Effector memory CD4-positive, alpha-beta T cell (primary cell): ENCODE measurements at regions not wholly inside any gene's neighbourhood (a gene's known extent, or its start where the extent isn't known, plus 50 kb on each side); places are given as distances from the start of the nearest gene placed in this dataset.

Experiments
- DNase-seq, 3 donors: peaks; one replicate each; pipeline ENCODE4 v3.0.0-alpha.2; 2020
- H3K27ac ChIP-seq: 2 replicates; pipeline ENCODE4 v1.7.0; 2013; ENCODE audit warnings: mild to moderate bottlenecking, low read length, moderate library complexity; ENCODE audit not compliant: insufficient read depth, poor library complexity, severe bottlenecking
- H3K27me3 ChIP-seq: replicated peaks from 2 replicates; pipeline ENCODE4 v1.7.0; 2013; ENCODE audit warnings: mild to moderate bottlenecking, low read length; ENCODE audit not compliant: insufficient read depth, control insufficient read depth, poor library complexity, severe bottlenecking
- H3K36me3 ChIP-seq: 2 replicates; pipeline ENCODE4 v1.7.0; 2013; ENCODE audit warnings: mild to moderate bottlenecking, low read length, moderate library complexity; ENCODE audit not compliant: control insufficient read depth, insufficient read depth
- H3K4me1 ChIP-seq: 2 replicates; pipeline ENCODE4 v1.7.0; 2013; ENCODE audit warnings: low read length, mild to moderate bottlenecking; ENCODE audit not compliant: control insufficient read depth, insufficient read depth, poor library complexity, severe bottlenecking
- H3K4me3 ChIP-seq: 2 replicates; pipeline ENCODE4 v1.7.0; 2013; ENCODE audit warnings: low read length, low read depth, mild to moderate bottlenecking; ENCODE audit not compliant: insufficient read depth, poor library complexity, severe bottlenecking
- H3K9me3 ChIP-seq: 2 replicates; pipeline ENCODE4 v1.7.0; 2013; ENCODE audit warnings: mild to moderate bottlenecking, low read length, moderate library complexity; ENCODE audit not compliant: control insufficient read depth

GRCh38 chr6:156451088-156451487 lies 326.1 kb upstream of the ARID1B start:
- H3K4me1 ChIP-seq, result no peaks in the 10 kb centered on the region
- H3K4me3 ChIP-seq, result no peak overlapping the region
- H3K36me3 ChIP-seq, result no peaks in the 10 kb centered on the region
- DNase-seq, result no peak
- H3K27ac ChIP-seq, result no peak overlapping the region
- H3K27me3 ChIP-seq, result no peaks in the 10 kb centered on the region
- no peaks in the 10 kb centered on the region for H3K9me3 ChIP-seq

- no peak for DNase-seq
- Histone ChIP-seq H3K4me1 (no peaks in the 10 kb centered on the region), H3K27me3 (no peaks in the 10 kb centered on the region), H3K4me3 (no peak overlapping the region), H3K9me3 (no peaks in the 10 kb centered on the region), H3K36me3 (no peaks in the 10 kb centered on the region), H3K27ac (no peak overlapping the region)
Measured at GRCh38 chr6:156450421-156450820, 326.8 kb upstream of the ARID1B start.

GRCh38 chr6:156449569-156449968 lies 327.6 kb upstream of the ARID1B start:
- Histone ChIP-seq H3K27me3 (no peaks in the 10 kb centered on the region), H3K36me3 (no peaks in the 10 kb centered on the region), H3K27ac (no peak overlapping the region), H3K4me1 (no peaks in the 10 kb centered on the region), H3K9me3 (no peaks in the 10 kb centered on the region), H3K4me3 (no peak overlapping the region)
- DNase-seq, result no peak

- H3K4me3 ChIP-seq, result no peak overlapping the region
- no peaks in the 10 kb centered on the region for H3K4me1 ChIP-seq
- H3K9me3 ChIP-seq, result no peaks in the 10 kb centered on the region
- no peak overlapping the region for H3K27ac ChIP-seq
- H3K36me3 ChIP-seq, result no peaks in the 10 kb centered on the region
- DNase-seq, result no peak
- no peaks in the 10 kb centered on the region for H3K27me3 ChIP-seq
Measured at GRCh38 chr6:156449128-156449527, 328.1 kb upstream of the ARID1B start.

GRCh38 chr6:156448579-156448978 lies 328.6 kb upstream of the ARID1B start:
- Histone ChIP-seq H3K9me3 (no peaks in the 10 kb centered on the region), H3K4me1 (no peaks in the 10 kb centered on the region), H3K27me3 (no peaks in the 10 kb centered on the region), H3K4me3 (no peak overlapping the region), H3K36me3 (no peaks in the 10 kb centered on the region), H3K27ac (no peak overlapping the region)
- no peak for DNase-seq

GRCh38 chr6:156440688-156441087 lies 336.5 kb upstream of the ARID1B start:
- H3K9me3 ChIP-seq, result no peaks in the 10 kb centered on the region
- no peaks in the 10 kb centered on the region for H3K4me1 ChIP-seq
- H3K27ac ChIP-seq, result no peak overlapping the region
- no peaks in the 10 kb centered on the region for H3K36me3 ChIP-seq
- DNase-seq, result no peak
- no peaks in the 10 kb centered on the region for H3K27me3 ChIP-seq
- no peak overlapping the region for H3K4me3 ChIP-seq

GRCh38 chr6:156438350-156438923 lies 338.7 kb upstream of the ARID1B start:
- Histone ChIP-seq H3K27me3 (no peaks in the 10 kb centered on the region), H3K36me3 (no peaks in the 10 kb centered on the region), H3K27ac (no peak overlapping the region), H3K4me1 (no peaks in the 10 kb centered on the region), H3K4me3 (no peak overlapping the region), H3K9me3 (no peaks in the 10 kb centered on the region)
- no peak for DNase-seq

- Histone ChIP-seq H3K27me3 (no peaks in the 10 kb centered on the region), H3K36me3 (no peaks in the 10 kb centered on the region), H3K4me1 (no peaks in the 10 kb centered on the region), H3K4me3 (no peak overlapping the region), H3K9me3 (no peaks in the 10 kb centered on the region), H3K27ac (no peak overlapping the region)
- no peak for DNase-seq
Measured at GRCh38 chr6:156437121-156437879, 339.9 kb upstream of the ARID1B start.

- H3K4me1 ChIP-seq, result no peaks in the 10 kb centered on the region
- no peaks in the 10 kb centered on the region for H3K9me3 ChIP-seq
- no peaks in the 10 kb centered on the region for H3K27me3 ChIP-seq
- no peak for DNase-seq
- H3K36me3 ChIP-seq, result no peaks in the 10 kb centered on the region
- no peak overlapping the region for H3K4me3 ChIP-seq
- no peak overlapping the region for H3K27ac ChIP-seq
Measured at GRCh38 chr6:156434795-156435190, 342.4 kb upstream of the ARID1B start.

- H3K36me3 ChIP-seq, result no peaks in the 10 kb centered on the region
- no peaks in the 10 kb centered on the region for H3K27me3 ChIP-seq
- no peaks in the 10 kb centered on the region for H3K4me1 ChIP-seq
Measured at GRCh38 chr6:156434049-156434794, 343.0 kb upstream of the ARID1B start.

More at GRCh38 chr6:156434049-156434794, 343.0 kb upstream of the ARID1B start:
- H3K9me3 ChIP-seq, result no peaks in the 10 kb centered on the region
- H3K27ac ChIP-seq, result no peak overlapping the region
- no peak for DNase-seq
- no peak overlapping the region for H3K4me3 ChIP-seq
